ENCODE measurements at regions not wholly inside any gene's neighbourhood (a gene's known extent, or its start where the extent isn't known, plus 50 kb on each side); places are given as distances from the start of the nearest gene placed in this dataset.

DNA sequence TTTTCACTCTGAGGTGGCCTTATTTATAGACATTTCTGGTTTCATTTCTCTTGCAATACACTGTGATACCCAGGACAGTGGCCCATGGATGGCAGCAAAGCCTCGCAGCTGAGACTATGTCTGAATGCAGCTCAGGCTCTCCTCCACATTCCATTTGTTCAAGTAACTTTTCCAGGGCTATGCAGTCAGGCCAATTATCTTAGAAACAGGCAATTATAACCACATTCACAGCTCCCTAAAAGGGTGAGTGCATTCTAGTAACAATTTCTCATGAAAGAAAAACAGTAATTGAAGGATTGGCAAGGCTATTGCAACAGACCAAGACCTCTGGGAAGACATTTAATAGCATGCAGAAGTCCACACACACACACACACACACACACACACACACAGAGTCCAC lies 264.0 kb downstream of the TBC1D4 start:
- no peak overlapping the region for H2AFZ ChIP-seq (ENCODE audit: low read length)
- H3K27ac ChIP-seq (ENCODE audit: low read depth, low read length, poor library complexity, severe bottlenecking), result no peak overlapping the region
- no peaks in the 10 kb centered on the region for H3F3A ChIP-seq (ENCODE audit: insufficient read depth, low read length)
- no peak overlapping the region for H3K9ac ChIP-seq (ENCODE audit: low read length)
- no peaks in the 10 kb centered on the region for H3K9me2 ChIP-seq (ENCODE audit: low read depth, low read length)
- H3K4me3 ChIP-seq (ENCODE audit: low read depth, low read length, poor library complexity, severe bottlenecking), result no peak overlapping the region
- no peaks in the 10 kb centered on the region for H3K9me3 ChIP-seq (ENCODE audit: low read length)
- H3K4me1 ChIP-seq (ENCODE audit: insufficient read depth, low read length, severe bottlenecking), result no peaks in the 10 kb centered on the region
- TF ChIP-seq EZH2 (IDR thresholded peaks at IDR 0.05; ENCODE audit: borderline replicate concordance, low read length), result no peak
- TF ChIP-seq, protein P1, sequence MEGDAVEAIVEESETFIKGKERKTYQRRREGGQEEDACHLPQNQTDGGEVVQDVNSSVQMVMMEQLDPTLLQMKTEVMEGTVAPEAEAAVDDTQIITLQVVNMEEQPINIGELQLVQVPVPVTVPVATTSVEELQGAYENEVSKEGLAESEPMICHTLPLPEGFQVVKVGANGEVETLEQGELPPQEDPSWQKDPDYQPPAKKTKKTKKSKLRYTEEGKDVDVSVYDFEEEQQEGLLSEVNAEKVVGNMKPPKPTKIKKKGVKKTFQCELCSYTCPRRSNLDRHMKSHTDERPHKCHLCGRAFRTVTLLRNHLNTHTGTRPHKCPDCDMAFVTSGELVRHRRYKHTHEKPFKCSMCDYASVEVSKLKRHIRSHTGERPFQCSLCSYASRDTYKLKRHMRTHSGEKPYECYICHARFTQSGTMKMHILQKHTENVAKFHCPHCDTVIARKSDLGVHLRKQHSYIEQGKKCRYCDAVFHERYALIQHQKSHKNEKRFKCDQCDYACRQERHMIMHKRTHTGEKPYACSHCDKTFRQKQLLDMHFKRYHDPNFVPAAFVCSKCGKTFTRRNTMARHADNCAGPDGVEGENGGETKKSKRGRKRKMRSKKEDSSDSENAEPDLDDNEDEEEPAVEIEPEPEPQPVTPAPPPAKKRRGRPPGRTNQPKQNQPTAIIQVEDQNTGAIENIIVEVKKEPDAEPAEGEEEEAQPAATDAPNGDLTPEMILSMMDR (IDR thresholded peaks at IDR 0.05; ENCODE audit: low read length), result no peak
- H3K36me3 ChIP-seq (ENCODE audit: insufficient read depth, low read length), result no peaks in the 10 kb centered on the region
- H3K79me2 ChIP-seq (ENCODE audit: insufficient read depth, low read length), result no peaks in the 10 kb centered on the region
- no peak overlapping the region for H3K4me2 ChIP-seq (ENCODE audit: low read length)
- H3K27me3 ChIP-seq (ENCODE audit: insufficient read depth, low read length), result no peaks in the 10 kb centered on the region
- H4K20me1 ChIP-seq (ENCODE audit: insufficient read depth, low read length), result no peaks in the 10 kb centered on the region

DNA sequence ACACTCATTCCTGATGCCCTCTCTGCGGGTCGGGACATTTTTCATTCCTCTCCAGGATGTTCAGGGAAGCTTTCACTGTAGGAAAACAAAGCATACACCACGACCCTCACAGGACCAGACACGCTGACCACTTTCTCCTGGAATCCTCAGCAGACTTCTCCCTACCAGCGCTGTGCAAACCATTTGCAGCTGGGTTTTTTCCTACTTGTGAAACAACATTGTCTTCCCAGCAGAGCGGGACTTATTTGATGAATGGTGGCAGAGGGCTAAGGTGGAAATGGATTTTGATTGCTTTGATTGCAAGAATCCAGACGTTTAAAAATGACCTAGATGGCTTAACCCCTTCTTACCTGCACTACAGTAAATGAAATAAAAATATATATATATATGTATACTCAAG lies 265.9 kb downstream of the TBC1D4 start:
- H3K4me2 ChIP-seq (ENCODE audit: low read length), result no peak overlapping the region
- no peaks in the 10 kb centered on the region for H3K9me2 ChIP-seq (ENCODE audit: low read depth, low read length)
- H3K79me2 ChIP-seq (ENCODE audit: insufficient read depth, low read length), result no peaks in the 10 kb centered on the region
- H3K36me3 ChIP-seq (ENCODE audit: insufficient read depth, low read length), result no peaks in the 10 kb centered on the region
- no peak for TF ChIP-seq EZH2 (IDR thresholded peaks at IDR 0.05; ENCODE audit: borderline replicate concordance, low read length)
- TF ChIP-seq, protein P1 (IDR thresholded peaks at IDR 0.05; ENCODE audit: low read length), result no peak
- no peak overlapping the region for H3K4me3 ChIP-seq (ENCODE audit: low read depth, low read length, poor library complexity, severe bottlenecking)
- no peaks in the 10 kb centered on the region for H3K4me1 ChIP-seq (ENCODE audit: insufficient read depth, low read length, severe bottlenecking)
- no peaks in the 10 kb centered on the region for H3K9me3 ChIP-seq (ENCODE audit: low read length)
- H3K27me3 ChIP-seq (ENCODE audit: insufficient read depth, low read length), result no peaks in the 10 kb centered on the region
- no peak overlapping the region for H3K9ac ChIP-seq (ENCODE audit: low read length)
- H2AFZ ChIP-seq (ENCODE audit: low read length), result no peak overlapping the region
- no peaks in the 10 kb centered on the region for H3F3A ChIP-seq (ENCODE audit: insufficient read depth, low read length)
- no peaks in the 10 kb centered on the region for H4K20me1 ChIP-seq (ENCODE audit: insufficient read depth, low read length)
- H3K27ac ChIP-seq (ENCODE audit: low read depth, low read length, poor library complexity, severe bottlenecking), result no peak overlapping the region

DNA sequence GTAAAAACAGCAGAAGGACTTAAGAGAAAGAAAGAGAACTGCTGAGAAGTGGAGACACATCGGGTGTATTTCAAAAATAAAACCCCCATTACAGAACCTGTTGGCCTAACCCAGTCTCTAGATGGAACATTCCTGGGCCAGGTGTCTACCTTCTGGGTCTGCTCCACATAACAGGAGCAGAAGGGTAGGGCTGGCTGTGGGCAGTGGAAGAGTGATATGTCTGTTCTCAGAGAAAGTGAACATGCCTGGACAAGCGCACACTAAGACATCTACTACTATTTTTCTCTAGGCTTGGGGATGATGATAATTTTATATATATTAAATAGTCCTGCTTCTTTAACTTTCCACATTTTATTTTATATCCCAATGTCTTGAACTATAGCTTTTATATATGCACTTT lies 267.1 kb downstream of the TBC1D4 start:
- H3K36me3 ChIP-seq (ENCODE audit: insufficient read depth, low read length), result no peaks in the 10 kb centered on the region
- H3K27me3 ChIP-seq (ENCODE audit: insufficient read depth, low read length), result no peaks in the 10 kb centered on the region
- no peak overlapping the region for H3K4me2 ChIP-seq (ENCODE audit: low read length)
- no peaks in the 10 kb centered on the region for H3K9me2 ChIP-seq (ENCODE audit: low read depth, low read length)
- no peak overlapping the region for H3K27ac ChIP-seq (ENCODE audit: low read depth, low read length, poor library complexity, severe bottlenecking)
- no peak overlapping the region for H3K4me3 ChIP-seq (ENCODE audit: low read depth, low read length, poor library complexity, severe bottlenecking)
- no peaks in the 10 kb centered on the region for H3K9me3 ChIP-seq (ENCODE audit: low read length)
- H4K20me1 ChIP-seq (ENCODE audit: insufficient read depth, low read length), result no peaks in the 10 kb centered on the region
- H3F3A ChIP-seq (ENCODE audit: insufficient read depth, low read length), result no peaks in the 10 kb centered on the region
- H3K79me2 ChIP-seq (ENCODE audit: insufficient read depth, low read length), result no peaks in the 10 kb centered on the region
- no peak for TF ChIP-seq EZH2 (IDR thresholded peaks at IDR 0.05; ENCODE audit: borderline replicate concordance, low read length)
- TF ChIP-seq, protein P1 (IDR thresholded peaks at IDR 0.05; ENCODE audit: low read length), result no peak
- H3K4me1 ChIP-seq (ENCODE audit: insufficient read depth, low read length, severe bottlenecking), result no peaks in the 10 kb centered on the region
- H2AFZ ChIP-seq (ENCODE audit: low read length), result no peak overlapping the region
- no peak overlapping the region for H3K9ac ChIP-seq (ENCODE audit: low read length)

All from OCI-LY1 (cell line).